CD4-positive, alpha-beta T cell treated with Interleukin-15 for 4 hours (primary cell): ENCODE measurements at regions not wholly inside any gene's neighbourhood (a gene's known extent, or its start where the extent isn't known, plus 50 kb on each side); places are given as distances from the start of the nearest gene placed in this dataset.

ENCODE experiments used
- DNase-seq: peaks from one replicate; pipeline ENCODE4 v3.0.0-alpha.2; 2020; ENCODE audit warnings: low spot score

- no peak for DNase-seq
Observed at GRCh38 chr6:168773788-168774187, 332.8 kb downstream of the SMOC2 start.

- no peak for DNase-seq
Observed at GRCh38 chr6:168765752-168766151, 324.8 kb downstream of the SMOC2 start.

DNA sequence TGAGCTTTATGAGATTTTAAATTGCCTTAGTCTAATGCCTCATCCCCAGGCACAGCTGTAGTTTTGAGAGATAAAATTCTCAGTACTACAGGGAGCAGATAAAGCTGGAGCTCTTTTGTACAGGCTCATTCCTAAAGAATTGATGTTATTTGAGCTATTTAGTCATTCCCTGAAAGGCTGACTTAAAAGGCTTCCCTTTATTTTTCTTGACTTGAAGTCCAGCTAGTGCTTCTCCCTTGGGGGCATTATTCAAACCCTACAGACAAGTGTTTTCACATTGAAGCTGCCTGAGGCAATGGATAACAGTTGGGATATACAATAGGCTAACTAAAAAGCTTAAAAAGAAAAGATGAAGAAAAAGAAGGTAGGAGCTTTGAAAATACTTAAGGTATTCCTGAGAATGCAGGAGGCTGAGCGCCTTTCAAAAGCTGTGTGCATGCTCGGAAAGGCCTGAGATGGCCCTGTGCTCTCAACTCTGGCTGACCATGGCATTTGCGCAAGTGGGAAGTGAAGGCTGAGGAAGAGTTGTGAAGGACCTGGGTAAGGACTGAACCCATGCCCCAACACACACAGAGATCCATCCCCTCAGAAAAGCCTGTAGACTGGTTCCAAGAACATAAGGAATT is 315.1 kb downstream of the SMOC2 start:
- no peak for DNase-seq

DNA sequence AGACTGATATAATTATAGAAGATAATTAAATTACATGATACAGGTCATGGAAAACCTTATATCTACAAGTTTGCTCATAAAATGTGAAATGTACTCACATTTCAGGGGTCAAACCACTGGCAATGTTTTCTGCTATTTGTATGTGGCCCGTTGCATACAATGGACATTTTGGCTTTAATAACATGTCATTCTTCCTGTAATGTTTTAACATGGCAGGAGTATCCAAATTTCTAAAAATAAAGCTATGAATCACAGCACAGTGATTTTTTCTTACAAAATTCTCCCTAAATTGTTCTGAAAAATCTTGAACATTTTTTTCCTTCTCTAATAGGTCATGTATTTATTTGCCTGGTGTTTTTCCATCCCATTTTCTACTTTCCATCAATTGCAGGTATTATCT is 305.7 kb downstream of the SMOC2 start:
- DNase-seq = no peak

DNA sequence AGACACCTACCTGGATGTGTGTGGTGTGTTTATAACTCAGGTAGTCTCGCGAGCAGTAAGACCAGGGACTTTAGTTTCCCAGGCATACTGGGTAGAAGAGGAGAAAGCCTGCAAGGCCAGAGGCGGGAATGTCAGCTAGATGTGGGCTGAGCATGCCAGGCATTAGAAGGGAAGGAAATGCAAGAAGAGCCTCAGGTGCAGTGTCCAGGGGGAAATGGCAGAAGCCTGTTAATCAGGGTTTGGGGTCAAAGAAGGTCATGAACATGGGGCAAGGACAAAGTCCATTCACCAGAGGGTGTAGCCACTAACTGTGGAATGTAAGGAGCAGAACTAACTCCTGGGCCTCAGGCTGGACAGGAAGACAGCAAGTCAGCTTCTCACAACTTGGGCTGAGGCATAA is 305.0 kb downstream of the SMOC2 start:
- no peak for DNase-seq

GRCh38 chr6:168744861-168745260 is 303.9 kb downstream of the SMOC2 start:
- DNase-seq = no peak

GRCh38 chr6:168741942-168742782 is 301.2 kb downstream of the SMOC2 start:
- DNase-seq = no peak

DNA sequence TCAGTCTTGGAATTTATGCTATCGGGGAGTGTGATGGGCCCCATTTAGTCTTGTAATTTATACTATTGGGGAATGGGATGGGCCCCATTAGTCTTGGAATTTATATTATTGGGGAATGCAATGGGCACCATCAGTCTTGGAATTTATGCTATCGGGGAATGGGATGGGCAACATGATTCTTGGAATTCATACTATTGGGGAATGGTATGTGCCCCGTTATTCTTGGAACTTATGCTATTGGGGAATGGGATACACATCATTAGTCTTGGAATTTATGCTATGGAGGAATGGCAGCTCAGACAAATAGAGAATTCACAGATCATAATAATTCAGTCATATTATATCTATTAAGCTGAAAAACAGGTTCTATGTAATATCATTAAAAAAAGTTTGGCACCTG is 300.3 kb downstream of the SMOC2 start:
- DNase-seq = no peak

- no peak for DNase-seq
Observed at GRCh38 chr6:168739381-168739780, 298.4 kb downstream of the SMOC2 start.

GRCh38 chr6:168737481-168737880 is 296.5 kb downstream of the SMOC2 start:
- DNase-seq = no peak

GRCh38 chr6:168737014-168737413 is 296.0 kb downstream of the SMOC2 start:
- DNase-seq = no peak

- no peak for DNase-seq
Observed at GRCh38 chr6:168736039-168736438, 295.1 kb downstream of the SMOC2 start.

GRCh38 chr6:168735268-168735949 is 294.4 kb downstream of the SMOC2 start:
- no peak for DNase-seq

DNA sequence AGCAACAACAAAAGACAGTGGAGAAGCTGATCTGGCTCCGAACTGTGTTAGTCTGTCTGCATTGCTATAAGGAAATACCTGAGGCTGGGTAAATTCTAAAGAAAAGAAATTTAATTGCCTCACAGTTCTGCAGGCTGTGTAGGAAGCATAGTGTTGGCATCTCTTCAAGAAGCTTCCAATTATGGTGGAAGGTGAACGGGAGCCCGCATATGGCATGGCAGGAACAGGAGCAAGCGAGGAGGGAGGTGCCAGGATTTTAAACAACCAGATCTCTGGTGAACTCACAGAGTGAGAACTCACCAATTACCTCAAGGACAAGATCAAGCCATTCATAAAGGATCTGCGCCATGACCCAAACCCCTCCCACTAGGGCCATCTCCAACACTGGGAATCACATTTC is 293.5 kb downstream of the SMOC2 start:
- no peak for DNase-seq

DNA sequence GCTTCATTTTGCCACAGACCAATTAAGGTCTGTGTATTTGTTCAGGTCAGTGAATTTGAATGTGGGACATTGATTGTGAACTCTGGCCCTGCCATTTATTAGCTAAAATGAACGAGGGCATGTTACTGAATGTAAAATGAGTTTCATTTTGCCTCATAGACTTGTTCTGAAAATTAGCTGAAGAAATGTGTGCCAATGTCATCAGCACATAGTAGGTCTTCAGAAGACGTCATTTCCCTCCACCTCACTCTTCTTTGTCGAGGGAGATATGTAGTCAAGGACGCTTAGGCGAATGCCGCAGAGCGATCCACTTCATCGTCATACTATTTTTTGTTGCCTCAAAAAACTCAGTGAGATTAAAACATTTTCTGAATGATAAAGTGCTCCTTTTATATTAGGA is 291.7 kb downstream of the SMOC2 start:
- DNase-seq = no peak

- no peak for DNase-seq
Observed at GRCh38 chr6:168730931-168731716, 290.1 kb downstream of the SMOC2 start.

- no peak for DNase-seq
Observed at GRCh38 chr6:168728056-168728455, 287.1 kb downstream of the SMOC2 start.

DNA sequence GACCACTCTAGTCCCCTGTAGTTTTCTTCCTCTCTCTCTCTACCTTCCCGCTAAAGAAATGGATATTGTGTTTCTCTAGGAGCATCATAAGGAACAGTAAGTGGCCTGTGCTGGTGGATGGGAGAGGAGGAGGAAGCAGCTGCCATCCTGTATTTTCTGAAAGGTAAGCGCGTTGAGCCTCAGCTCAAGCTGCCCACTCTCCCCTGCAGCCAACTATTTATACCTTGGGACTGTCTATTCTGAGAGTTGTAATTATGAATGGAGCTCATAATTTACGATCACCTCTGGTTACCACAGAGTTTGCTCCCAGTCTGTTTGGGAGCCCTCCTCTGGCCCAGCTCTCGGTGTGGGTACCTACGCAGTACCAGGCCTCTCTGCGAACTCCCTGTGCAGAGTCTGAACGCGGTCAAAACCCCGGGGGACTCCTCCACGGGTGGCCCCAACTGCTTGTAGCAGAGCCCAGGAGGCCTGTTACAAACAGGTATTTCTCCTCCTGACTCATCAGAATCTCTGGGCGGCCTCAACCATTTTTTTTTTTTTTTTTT is 285.4 kb downstream of the SMOC2 start:
- no peak for DNase-seq

DNA sequence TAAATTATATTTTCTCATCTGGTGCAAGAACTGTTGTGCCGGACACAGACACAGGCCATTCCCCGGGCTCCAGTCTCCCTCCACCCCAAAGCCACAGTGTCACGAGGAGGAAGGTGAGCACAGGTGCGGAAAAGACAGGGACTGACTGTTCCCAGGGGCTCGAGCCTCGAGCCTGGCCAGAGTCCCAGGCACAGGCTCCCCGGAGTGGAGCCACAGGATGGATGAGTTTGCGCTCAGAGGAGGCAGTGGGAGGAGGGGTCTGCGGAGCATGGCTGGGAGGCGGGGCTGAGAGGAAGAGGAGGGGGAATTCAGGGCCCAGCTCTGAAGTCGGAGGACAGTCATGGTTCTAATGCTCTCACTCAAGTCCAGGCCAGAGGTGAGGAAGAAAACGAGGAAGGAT is 284.8 kb downstream of the SMOC2 start:
- no peak for DNase-seq

DNA sequence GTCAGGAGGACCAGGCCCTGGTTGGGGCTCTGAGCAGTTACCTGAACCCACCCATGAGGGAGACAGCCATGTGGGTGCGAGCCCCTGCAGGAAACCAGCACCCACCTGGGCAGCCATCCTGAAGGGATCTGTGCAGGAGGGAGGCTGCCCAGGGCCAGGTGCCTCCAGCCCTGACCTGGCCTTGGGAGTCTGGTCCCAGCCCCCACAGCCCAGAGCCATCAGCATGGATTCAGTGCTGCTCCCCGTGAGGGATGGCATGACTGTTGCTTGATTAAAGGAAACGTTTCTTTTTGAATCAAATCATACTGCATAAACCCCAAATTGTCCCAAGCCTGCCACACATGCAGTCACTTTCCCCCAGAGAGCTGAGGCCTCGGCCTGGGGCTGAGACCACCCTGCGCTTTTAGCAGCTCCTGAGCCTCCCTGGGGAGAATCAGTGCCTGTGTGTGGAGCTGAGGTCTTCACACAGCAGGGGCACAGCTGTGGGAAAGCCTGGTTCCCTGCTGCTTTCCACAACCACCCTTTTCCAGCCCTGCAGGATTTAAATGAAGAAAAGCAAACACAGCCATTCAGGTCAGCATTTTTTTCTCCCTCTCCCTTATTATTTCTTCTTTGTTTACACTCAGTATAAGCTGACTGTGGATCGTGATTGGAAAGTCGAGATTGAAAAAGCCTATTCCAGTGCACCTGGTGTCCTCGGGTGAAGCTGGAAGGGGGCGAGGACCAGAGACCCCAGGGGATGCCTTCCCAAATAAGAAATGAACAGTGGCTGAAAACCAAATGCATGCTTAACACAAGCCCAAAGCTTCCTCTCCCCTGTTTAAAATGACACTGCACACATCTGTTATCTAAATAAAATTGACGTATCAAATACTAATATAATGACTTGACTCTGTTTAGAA is 283.9 kb downstream of the SMOC2 start:
- DNase-seq = no peak

DNA sequence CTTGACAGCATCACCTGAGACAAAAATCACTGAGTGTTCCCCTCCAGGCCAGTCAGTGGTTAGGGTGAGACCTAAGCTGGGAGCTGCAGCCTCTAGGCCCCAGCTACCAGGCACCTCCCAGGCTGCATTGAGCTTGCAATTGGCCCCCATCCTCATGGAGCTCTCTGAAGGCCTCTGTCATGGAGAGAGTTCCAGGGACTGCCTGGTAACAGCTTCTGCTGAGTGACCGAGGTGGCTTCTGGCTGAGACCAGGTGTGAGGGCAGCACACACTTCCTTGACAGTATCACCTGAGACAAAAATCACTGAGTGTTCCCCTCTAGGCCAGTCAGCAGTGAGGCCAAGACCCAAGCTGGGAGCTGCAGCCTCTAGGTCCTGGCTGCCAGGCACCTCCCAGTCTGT is 283.0 kb downstream of the SMOC2 start:
- no peak for DNase-seq
